ENCODE measurements at regions not wholly inside any gene's neighbourhood (a gene's known extent, or its start where the extent isn't known, plus 50 kb on each side); places are given as distances from the start of the nearest gene placed in this dataset.
"Not testable (repeated sequence)": the region's sequence is repeated elsewhere in the genome, so short reads cannot be mapped to it uniquely, and the experiment has no call there.

DNA sequence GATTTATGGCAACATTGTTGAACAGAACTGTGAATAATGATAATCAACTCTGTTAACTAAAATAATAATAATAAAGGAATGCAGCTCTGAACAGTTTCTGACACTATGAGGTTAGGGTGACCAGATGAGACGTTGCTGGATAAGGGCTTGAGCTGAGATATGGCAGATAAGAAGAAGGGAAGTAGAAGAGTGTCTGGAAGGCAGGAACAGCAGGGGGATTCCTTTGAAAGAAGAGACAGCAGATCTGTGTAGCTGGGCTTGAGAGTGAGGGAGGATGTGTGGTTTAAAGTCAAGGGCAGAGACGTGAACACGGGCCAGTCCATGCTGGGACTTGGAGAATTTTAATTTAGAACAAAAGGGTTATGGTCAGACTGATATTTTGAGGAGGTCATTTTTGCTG lies 273.1 kb upstream of the SLC14A2 start:
- no peak for DNase-seq (ENCODE audit: low read depth in 2 of 2)

DNA sequence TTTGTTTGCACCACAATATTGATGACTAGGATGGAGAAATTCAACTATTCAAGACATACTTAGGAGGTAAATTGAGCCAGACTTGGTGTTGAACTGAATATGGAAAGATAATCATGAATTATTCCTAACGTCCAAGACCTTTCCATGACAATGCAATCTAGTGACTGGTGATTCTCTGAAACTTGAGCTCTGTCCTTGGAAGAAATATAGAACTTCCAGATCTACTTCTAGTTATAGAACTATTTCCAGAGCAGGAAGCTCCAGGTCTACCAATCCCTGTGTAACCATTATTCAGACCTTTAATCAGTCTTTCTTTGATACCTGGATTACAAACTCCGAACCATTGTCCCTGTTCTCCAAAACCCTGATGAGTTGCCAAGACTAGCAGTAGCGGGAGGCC lies 272.6 kb upstream of the SLC14A2 start:
- DNase-seq (ENCODE audit: low read depth in 2 of 2) = no peak

DNA sequence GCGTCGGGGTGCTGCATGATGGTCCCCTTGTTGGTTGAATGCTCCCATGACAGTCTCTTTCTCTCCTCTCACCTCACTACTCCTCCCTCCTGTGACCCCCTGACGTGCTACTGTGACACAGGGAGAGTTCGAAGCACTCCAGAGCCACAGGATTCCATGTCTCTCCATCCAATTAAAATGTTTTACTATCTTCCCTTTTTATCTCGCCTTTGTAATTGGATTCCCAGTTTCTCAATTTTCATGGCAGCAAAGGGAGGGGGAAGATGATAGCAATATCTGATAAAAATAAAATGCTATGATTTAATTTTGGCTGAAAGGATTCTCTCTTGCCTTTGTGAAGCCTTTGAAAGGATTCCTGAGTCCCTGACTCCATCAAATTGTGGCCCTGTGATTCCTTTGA lies 271.9 kb upstream of the SLC14A2 start:
- DNase-seq (ENCODE audit: low read depth in 2 of 2) = no peak

DNA sequence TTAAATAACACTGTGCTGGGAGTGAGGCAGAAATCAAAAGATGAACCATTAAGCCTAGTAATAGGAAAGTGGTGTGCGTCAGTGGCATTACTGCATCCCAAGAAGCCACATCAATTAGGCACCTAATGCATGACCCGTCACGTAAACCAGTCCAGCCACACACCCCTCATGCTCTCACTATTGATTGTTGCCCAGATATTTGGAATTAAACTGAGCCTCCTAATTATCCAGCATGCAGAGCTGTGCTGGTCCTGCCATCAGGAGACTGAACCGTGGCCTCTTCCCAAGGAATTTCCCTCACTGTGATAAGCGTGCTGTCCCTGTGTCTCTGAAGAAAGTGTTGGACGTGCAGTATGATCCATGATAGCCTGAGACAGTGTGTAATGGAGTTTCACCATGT lies 270.6 kb upstream of the SLC14A2 start:
- DNase-seq (ENCODE audit: low read depth in 2 of 2) = not testable (repeated sequence)

- DNase-seq (ENCODE audit: low read depth in 2 of 2) = no peak
These were observed 266.3 kb upstream of the SLC14A2 start for GRCh38 chr18:45349019-45349418.

DNA sequence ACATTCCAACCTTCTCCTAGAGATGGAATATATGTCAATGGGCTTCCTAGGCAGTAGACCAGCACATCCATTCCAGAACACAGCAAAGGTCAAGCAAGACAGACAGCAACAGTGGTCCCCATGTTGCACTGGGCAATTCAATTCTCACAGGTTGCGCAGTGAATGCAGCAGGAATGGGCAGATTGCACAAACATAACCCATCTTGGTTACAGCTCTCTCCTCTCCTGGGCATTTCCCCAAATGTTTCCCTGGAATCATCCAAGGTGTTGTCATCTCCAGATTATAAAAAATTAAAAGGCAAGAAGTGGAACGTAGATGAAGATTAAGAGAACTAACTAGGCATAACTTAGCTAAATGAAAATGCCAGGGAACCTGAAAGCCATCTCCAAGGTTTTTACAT lies 265.8 kb upstream of the SLC14A2 start:
- DNase-seq (ENCODE audit: low read depth in 2 of 2) = no peak

GRCh38 chr18:45350404-45351156 lies 264.7 kb upstream of the SLC14A2 start:
- DNase-seq (ENCODE audit: low read depth in 2 of 2) = no peak

- DNase-seq (ENCODE audit: low read depth in 2 of 2) = no peak
These were observed 262.4 kb upstream of the SLC14A2 start for GRCh38 chr18:45352874-45353273.

GRCh38 chr18:45353530-45353929 lies 261.7 kb upstream of the SLC14A2 start:
- no peak for DNase-seq (ENCODE audit: low read depth in 2 of 2)

DNA sequence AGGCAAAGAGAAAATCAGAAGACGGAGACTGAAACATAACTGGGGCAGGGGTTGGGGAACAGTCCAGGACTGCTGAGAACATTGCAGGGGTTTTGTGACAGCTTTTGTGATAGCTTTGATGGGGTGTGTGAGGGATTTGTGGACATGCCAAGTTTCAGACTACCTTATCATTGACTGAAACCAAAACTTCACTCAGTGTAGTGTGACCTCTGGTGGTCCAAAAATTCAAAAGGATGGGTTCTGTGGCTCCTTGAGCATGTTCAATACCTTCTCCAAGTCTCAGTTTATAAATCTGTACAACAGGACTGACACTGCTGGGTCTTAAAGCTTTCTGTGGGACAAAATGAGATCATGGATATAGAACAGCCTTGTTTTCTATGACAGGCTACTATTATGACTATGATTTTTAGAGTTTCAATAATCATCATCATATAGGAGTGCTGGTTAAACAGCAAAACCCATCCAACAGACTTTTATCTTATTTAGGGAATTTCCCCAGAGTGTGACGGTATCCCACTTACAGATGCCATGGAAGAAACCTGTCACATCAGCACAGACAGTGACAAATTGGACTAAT lies 259.2 kb upstream of the SLC14A2 start:
- DNase-seq (ENCODE audit: low read depth in 2 of 2) = no peak

DNA sequence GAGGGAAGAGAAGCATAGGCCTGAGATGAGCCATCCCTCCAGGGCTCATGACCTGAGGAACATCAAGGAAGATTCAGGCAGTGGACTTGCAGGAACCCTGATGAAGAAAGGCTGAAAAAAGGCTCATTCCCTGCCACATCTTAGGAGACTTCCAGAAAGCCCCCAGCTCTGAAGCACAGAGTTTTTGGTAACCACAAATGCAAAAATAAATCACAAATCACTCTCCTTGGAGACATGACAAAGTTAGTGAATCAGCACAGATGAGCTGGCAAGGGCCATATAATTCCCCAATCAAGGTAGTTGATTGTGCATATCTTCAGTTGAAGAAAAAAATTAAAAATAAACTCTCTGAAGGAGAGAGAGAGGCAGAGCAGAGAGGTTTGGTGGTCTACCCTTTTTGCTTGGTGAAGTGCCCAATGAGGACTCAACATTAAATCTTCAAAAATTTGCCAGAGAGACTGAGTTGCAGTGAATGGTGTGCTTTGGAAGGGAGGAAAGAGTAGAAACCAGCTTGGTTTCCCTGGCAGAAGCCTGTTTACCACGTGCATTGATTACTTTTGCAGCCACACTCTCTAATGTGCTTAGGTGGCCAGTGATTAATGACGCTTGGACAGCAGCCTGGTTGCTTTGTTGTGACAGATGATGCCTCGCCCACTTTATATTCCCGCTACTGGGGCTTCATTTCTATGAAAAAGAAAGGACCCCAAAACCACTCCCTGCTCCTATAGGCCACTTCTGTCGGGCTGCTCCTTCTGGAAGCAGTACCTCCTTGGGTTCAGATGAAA lies 257.4 kb upstream of the SLC14A2 start:
- DNase-seq (ENCODE audit: low read depth in 2 of 2) = no peak

GRCh38 chr18:45359275-45360009 lies 255.8 kb upstream of the SLC14A2 start:
- DNase-seq (ENCODE audit: low read depth in 2 of 2) = no peak

GRCh38 chr18:45361125-45361851 lies 254.0 kb upstream of the SLC14A2 start:
- DNase-seq (ENCODE audit: low read depth in 2 of 2) = no peak

DNA sequence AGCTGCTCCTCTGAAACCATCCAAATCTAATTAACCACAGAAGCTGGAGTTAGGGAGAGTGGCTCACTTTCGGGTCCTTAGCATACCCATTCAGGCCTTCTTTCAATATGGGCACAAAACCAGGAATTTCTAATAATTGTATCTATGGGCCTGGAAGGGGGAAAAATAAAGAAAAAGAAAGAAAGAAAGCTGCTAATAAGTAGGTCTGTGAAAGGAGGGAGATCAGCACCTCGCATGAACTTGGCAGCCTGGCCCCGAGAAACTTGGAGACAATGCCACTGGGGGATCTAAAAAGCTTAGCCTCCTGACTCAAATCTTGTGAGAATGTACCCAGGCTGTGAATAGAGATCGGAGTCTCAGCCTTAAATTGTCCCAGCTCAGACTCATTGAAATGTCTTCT lies 252.1 kb upstream of the SLC14A2 start:
- DNase-seq (ENCODE audit: low read depth in 2 of 2) = no peak

DNA sequence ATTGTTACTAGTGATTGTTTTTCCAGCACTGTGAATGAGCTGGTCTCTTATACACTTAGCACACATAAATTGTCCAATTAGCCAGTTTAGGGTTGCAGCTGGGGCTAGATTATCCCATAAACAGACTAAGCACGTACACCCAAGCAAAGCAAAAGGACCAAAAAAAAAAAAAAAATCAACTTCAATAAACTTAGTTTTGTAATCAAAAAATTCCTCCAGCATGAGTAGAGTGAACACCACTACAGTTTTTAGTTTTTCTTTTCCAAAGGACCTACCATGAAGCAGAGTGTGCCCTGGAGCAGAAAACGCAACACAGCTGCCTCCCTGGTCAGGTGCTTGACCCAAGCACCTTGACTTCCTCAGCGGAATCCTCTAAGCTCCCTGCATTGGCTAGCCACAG lies 249.4 kb upstream of the SLC14A2 start:
- no peak for DNase-seq (ENCODE audit: low read depth in 2 of 2)

GRCh38 chr18:45370255-45371010 lies 244.8 kb upstream of the SLC14A2 start:
- DNase-seq (ENCODE audit: low read depth in 2 of 2) = no peak

DNA sequence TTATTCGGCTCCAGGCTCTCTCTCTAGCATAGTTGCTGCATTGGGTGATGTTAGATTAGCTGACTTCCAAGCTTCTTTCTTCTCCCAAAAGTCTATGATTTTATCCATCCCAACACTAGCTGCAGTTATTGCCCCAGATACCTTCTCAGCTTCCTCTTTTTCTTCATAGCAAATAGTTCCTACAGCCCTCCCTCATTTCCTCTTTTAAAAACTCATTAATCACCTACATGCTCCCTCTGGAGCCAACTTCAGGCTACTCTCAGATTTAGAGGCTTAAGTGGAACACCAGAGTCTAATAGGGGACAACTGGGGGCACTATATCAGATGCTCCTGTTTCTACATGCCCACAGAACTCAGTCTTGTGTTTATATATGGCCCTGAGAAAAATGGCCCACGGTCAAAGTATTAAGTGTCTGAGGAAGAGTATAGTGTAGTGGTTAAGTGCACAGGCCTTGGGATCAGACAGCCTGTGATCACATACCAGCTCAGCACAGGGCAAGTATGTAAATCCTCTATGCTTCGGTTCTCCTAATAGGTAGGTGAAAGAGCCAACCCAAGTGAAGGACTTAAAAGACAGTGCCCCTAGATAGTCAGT lies 241.9 kb upstream of the SLC14A2 start:
- no peak for DNase-seq (ENCODE audit: low read depth in 2 of 2)

DNA sequence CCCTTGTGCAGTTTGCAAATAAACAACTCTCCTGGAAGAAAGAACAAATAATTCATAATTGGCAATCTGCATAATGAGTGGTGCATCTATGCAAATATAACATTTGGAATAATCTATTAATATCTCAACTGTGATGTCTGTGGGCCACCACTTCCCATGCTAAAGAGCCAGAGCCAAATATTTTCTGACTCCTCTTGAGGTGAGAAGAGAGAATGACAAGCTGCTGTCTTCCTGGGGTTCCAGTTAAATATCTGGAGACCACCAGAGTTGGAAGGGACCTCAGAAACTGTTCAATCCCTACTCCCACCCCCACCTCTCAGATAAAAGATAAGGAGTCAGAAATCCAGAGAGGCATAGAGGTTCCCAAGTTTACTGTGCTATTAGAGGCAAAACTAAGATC lies 241.0 kb upstream of the SLC14A2 start:
- DNase-seq (ENCODE audit: low read depth in 2 of 2) = no peak

DNA sequence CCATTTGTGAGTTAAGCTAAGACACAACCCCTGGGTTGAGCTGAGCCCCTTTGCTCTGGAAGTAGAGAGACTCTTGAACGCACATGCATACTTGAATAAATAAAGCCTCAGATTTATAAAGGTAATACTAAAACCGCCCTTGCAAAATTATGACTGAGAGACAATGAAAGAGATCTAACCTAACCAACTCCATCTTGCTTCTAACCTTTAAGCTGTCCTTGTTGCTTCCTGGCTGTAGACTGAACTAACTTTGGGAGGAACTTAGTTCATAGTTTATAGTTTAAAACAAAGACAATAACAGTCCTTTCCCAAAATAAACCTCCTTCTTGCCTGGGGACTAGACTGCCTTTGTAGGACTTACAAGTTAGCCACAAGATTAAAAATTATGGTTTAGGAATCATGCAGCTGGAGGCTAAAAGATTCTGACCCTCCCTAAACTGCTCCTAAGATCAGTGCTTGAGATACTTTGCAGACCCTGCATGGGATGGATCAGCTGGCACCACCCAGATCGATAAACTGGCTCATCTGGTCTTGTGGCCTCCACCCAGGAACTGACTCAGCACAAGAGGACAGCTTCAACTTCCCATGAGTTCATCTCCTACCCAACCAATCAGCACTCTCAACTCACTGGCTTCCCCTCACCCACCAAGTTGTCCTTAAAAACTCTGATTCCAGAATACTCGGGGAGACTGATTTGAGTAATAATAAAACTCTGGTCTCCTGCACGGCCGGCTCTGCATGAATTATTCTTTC lies 240.2 kb upstream of the SLC14A2 start:
- no peak for DNase-seq (ENCODE audit: low read depth in 2 of 2)

DNA sequence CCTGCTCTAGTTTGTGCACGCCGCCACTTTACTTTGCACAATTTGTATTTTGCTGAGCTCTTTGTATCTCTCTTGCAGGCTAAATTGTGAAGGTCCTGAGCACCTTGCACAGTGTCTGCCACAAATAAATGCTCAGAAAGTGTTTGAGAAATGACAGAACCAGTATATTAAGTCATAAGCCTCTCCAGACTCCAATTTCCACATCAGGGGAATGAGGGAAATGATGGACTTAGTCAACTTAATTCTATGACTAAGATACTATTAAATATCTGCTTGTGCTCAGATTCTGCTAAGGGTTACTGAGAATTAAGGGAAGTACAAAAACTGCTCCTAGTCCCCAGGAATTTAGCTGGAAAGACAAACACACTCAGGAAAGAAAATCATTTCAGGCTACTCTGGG lies 239.1 kb upstream of the SLC14A2 start:
- DNase-seq (ENCODE audit: low read depth in 2 of 2) = no peak

Measured in stimulated activated CD8-positive, alpha-beta memory T cell treated with anti-CD3 and anti-CD28 coated beads, Interleukin-2, amount 100 ng/mL, for 48 hours (primary cell).